Subcutaneous abdominal adipose tissue (tissue), 5 donors: ENCODE measurements at regions not wholly inside any gene's neighbourhood (a gene's known extent, or its start where the extent isn't known, plus 50 kb on each side); places are given as distances from the start of the nearest gene placed in this dataset.
"Not testable (repeated sequence)": the region's sequence is repeated elsewhere in the genome, so short reads cannot be mapped to it uniquely, and the experiment has no call there.

Experiments
- H3K27ac ChIP-seq: one replicate; pipeline ENCODE4 v1.7.0; 2013; ENCODE audit warnings: low read depth, mild to moderate bottlenecking, inconsistent platforms, low read length, moderate library complexity
- H3K27me3 ChIP-seq, 5 donors: one replicate each; pipeline ENCODE4 v1.7.0; 2013; ENCODE audit warnings: low read length in 5 of 5, inconsistent platforms in 1 of 5; ENCODE audit not compliant: control insufficient read depth in 5 of 5, insufficient read depth in 4 of 5
- H3K36me3 ChIP-seq, 5 donors: one replicate each; pipeline ENCODE4 v1.7.0; 2013; ENCODE audit warnings: low read length in 5 of 5; ENCODE audit not compliant: control insufficient read depth in 5 of 5, insufficient read depth in 5 of 5
- H3K4me1 ChIP-seq, 5 donors: one replicate each; pipeline ENCODE4 v1.7.0; 2013; ENCODE audit warnings: low read length in 5 of 5, mild to moderate bottlenecking in 3 of 5, moderate library complexity in 1 of 5; ENCODE audit not compliant: control insufficient read depth in 5 of 5, insufficient read depth in 5 of 5
- H3K4me3 ChIP-seq, 5 donors: one replicate each; pipeline ENCODE4 v1.7.0; 2013; ENCODE audit warnings: low read length in 5 of 5, low read depth in 1 of 5
- H3K9ac ChIP-seq, 5 donors: one replicate each; pipeline ENCODE4 v1.7.0; 2013; ENCODE audit warnings: low read length in 5 of 5, mild to moderate bottlenecking in 4 of 5, moderate library complexity in 3 of 5
- H3K9me3 ChIP-seq, 5 donors: one replicate each; pipeline ENCODE4 v1.7.0; 2013; ENCODE audit warnings: low read length in 5 of 5; ENCODE audit not compliant: control insufficient read depth in 5 of 5
- donor health status: healthy.
- donor health status: healthy.
- donor health status: healthy.
- donor health status: healthy.
- donor health status: healthy.

- Histone ChIP-seq H3K9me3 (no peaks in the 10 kb centered on the region), H3K27me3 (no peaks in the 10 kb centered on the region), H3K27ac (no peak overlapping the region), H3K9ac (no peak overlapping the region), H3K4me3 (no peak overlapping the region), H3K4me1 (no peaks in the 10 kb centered on the region), H3K36me3 (no peaks in the 10 kb centered on the region)
These were observed 1359.6 kb downstream of the FSCB start for GRCh38 chr14:43147485-43147884.

- Histone ChIP-seq H3K4me1 (no peaks in the 10 kb centered on the region), H3K9ac (no peak overlapping the region), H3K27ac (no peak overlapping the region), H3K9me3 (no peaks in the 10 kb centered on the region), H3K27me3 (no peaks in the 10 kb centered on the region), H3K4me3 (no peak overlapping the region), H3K36me3 (no peaks in the 10 kb centered on the region)
These were observed 1361.7 kb downstream of the FSCB start for GRCh38 chr14:43145361-43145760.

GRCh38 chr14:43143106-43143505, 1364.0 kb downstream of the FSCB start:
- H3K4me1 ChIP-seq = no peaks in the 10 kb centered on the region
- no peak overlapping the region for H3K4me3 ChIP-seq
- no peaks in the 10 kb centered on the region for H3K9me3 ChIP-seq
- no peaks in the 10 kb centered on the region for H3K27me3 ChIP-seq
- H3K9ac ChIP-seq = no peak overlapping the region
- H3K27ac ChIP-seq = no peak overlapping the region
- no peaks in the 10 kb centered on the region for H3K36me3 ChIP-seq

GRCh38 chr14:43141636-43142191, 1365.4 kb downstream of the FSCB start:
- no peak overlapping the region for H3K27ac ChIP-seq

GRCh38 chr14:43140453-43140852, 1366.6 kb downstream of the FSCB start:
- Histone ChIP-seq H3K4me1 (no peaks in the 10 kb centered on the region), H3K27me3 (no peaks in the 10 kb centered on the region), H3K27ac (no peak overlapping the region), H3K36me3 (no peaks in the 10 kb centered on the region), H3K9ac (no peak overlapping the region), H3K9me3 (peaks cover 0 to 10% (median 0%) of the 10 kb centered on the region in 5 donors), H3K4me3 (no peak overlapping the region)

More at GRCh38 chr14:43141636-43142191, 1365.4 kb downstream of the FSCB start:
- Histone ChIP-seq H3K4me3 (no peak overlapping the region), H3K9ac (no peak overlapping the region), H3K36me3 (no peaks in the 10 kb centered on the region), H3K9me3 (peaks cover 0 to under 1% (median 0%) of the 10 kb centered on the region in 5 donors), H3K4me1 (no peaks in the 10 kb centered on the region), H3K27me3 (no peaks in the 10 kb centered on the region)

DNA sequence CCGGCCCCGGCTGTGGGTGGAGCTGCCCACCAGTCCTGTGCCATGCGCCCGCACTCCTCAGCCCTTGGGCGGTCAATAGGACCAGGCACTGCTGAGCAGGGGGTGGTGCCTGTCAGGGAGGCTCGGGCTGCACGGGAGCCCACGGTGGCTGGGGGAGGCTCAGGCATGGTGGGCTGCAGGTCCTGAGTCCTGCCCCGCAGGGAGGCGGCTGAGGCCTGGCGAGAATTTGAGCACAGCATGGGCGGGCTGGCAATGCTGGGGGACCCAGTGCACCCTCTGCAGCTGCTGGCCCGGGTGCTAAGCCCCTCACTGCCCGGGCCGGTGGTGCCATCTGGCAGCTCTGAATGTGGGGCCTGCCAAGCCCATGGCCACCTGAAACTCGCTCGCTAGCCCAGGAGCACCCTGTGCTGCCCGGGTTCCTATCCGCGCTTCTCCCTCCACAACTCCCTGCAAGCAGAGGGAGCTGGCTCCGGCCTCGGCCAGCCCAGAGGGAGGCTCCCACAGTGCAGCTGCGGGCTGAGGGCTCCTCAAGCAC, 1371.1 kb downstream of the FSCB start:
- no peaks in the 10 kb centered on the region for H3K4me1 ChIP-seq
- H3K9me3 ChIP-seq = peaks cover 0 to 10% (median 0%) of the 10 kb centered on the region in 5 donors
- H3K4me3 ChIP-seq = no peak overlapping the region
- no peak overlapping the region for H3K27ac ChIP-seq
- no peaks in the 10 kb centered on the region for H3K36me3 ChIP-seq
- H3K9ac ChIP-seq = no peak overlapping the region
- H3K27me3 ChIP-seq = no peaks in the 10 kb centered on the region

- H3K27ac ChIP-seq = no peak overlapping the region
- H3K9me3 ChIP-seq = peaks cover 0 to 10% (median 0%) of the 10 kb centered on the region in 5 donors
- H3K36me3 ChIP-seq = no peaks in the 10 kb centered on the region
- no peaks in the 10 kb centered on the region for H3K27me3 ChIP-seq
- no peaks in the 10 kb centered on the region for H3K4me1 ChIP-seq
- H3K9ac ChIP-seq = no peak overlapping the region
- H3K4me3 ChIP-seq = no peak overlapping the region
These were observed 1374.6 kb downstream of the FSCB start for GRCh38 chr14:43132441-43132840.

DNA sequence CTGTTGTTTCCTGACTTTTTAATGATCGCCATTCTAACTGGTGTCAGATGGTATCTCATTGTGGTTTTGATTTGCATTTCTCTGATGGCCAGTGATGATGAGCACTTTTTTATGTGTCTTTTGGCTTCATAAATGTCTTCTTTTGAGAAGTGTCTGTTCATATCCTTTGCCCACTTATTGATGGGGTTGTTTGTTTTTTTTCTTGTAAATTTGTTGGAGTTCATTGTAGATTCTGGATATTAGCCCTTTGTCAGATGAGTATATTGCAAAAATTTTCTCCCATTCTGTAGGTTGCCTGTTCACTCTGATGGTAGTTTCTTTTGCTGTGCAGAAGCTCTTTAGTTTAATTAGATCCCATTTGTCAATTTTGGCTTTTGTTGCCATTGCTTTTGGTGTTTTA, 1378.7 kb downstream of the FSCB start:
- not testable (repeated sequence) for H3K9ac ChIP-seq, H3K27me3 ChIP-seq, H3K9me3 ChIP-seq, H3K36me3 ChIP-seq, H3K4me1 ChIP-seq, H3K27ac ChIP-seq, H3K4me3 ChIP-seq

GRCh38 chr14:43127874-43128273, 1379.2 kb downstream of the FSCB start:
- H3K4me1 ChIP-seq, H3K9ac ChIP-seq, H3K4me3 ChIP-seq, H3K27me3 ChIP-seq, H3K36me3 ChIP-seq, H3K27ac ChIP-seq, H3K9me3 ChIP-seq: not testable (repeated sequence)

DNA sequence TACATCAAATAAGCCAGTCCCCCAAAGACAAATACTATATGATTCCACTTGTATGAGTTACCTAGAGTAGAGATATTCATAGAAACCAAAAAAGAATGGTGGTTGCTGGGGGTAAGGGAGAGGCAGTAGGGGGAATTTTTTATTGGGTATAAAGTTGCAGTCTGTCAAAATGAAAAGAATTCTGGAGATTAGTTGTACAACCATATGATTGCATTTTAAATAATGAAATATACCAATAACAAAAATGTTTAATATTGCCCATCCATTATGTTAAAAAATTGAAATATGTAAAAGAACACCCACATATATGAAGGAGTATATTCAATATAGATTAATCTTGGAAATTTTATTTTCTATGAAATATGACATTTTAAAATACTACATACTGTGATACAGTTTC, 1383.5 kb downstream of the FSCB start:
- no peak overlapping the region for H3K27ac ChIP-seq
- H3K36me3 ChIP-seq = no peaks in the 10 kb centered on the region
- H3K9ac ChIP-seq = no peak overlapping the region
- no peak overlapping the region for H3K4me3 ChIP-seq
- H3K9me3 ChIP-seq = peaks cover 0 to 2% (median 0%) of the 10 kb centered on the region in 5 donors
- no peaks in the 10 kb centered on the region for H3K4me1 ChIP-seq
- no peaks in the 10 kb centered on the region for H3K27me3 ChIP-seq
